ENCODE measurements at regions not wholly inside any gene's neighbourhood (a gene's known extent, or its start where the extent isn't known, plus 50 kb on each side); places are given as distances from the start of the nearest gene placed in this dataset.

DNA sequence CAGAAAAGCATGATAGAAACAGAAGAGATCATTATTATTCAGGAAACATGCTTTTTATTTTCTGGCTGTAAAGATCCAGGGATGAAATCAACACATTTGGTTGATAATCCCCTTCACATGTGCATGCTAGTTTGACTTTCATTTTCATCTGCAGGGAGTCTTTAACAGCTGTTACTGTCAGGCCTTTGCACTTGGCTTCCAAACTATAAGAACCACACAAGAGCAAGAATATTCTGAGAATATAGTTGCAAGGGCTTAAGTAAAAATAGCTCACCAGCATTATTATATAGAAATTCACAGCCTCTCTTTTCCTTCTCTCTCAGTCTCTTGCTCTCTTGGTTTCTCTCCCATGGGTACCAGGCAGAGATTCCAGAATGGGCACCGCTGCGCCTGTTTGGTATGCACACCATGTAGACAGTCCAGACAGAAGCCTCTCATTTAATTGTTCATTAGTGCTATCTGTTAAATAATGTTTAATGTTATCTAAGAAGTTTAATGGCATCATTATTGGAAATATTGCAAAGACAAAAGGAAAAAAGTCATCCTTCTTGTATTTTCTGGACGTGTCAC is 622.3 kb upstream of the PLXNA2 start:
- H3K27ac ChIP-seq = no peak overlapping the region
- TF ChIP-seq, protein P1, sequence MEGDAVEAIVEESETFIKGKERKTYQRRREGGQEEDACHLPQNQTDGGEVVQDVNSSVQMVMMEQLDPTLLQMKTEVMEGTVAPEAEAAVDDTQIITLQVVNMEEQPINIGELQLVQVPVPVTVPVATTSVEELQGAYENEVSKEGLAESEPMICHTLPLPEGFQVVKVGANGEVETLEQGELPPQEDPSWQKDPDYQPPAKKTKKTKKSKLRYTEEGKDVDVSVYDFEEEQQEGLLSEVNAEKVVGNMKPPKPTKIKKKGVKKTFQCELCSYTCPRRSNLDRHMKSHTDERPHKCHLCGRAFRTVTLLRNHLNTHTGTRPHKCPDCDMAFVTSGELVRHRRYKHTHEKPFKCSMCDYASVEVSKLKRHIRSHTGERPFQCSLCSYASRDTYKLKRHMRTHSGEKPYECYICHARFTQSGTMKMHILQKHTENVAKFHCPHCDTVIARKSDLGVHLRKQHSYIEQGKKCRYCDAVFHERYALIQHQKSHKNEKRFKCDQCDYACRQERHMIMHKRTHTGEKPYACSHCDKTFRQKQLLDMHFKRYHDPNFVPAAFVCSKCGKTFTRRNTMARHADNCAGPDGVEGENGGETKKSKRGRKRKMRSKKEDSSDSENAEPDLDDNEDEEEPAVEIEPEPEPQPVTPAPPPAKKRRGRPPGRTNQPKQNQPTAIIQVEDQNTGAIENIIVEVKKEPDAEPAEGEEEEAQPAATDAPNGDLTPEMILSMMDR (IDR thresholded peaks at IDR 0.05) = no peak
- TF ChIP-seq EP300 (IDR thresholded peaks at IDR 0.05) (no peak), POLR2A (IDR thresholded peaks at IDR 0.05) (no peak), POLR2AphosphoS5 (IDR thresholded peaks at IDR 0.05) (no peak)
- H3K36me3 ChIP-seq = no peaks in the 10 kb centered on the region
- ATAC-seq = no peak
- H3K4me3 ChIP-seq = no peak overlapping the region
- H3K4me1 ChIP-seq = no peaks in the 10 kb centered on the region
- 82% methylated on average over 3 of the region's 3 CpGs for WGBS, 2 donors (ENCODE audit: low coverage in 1 of 2)
- H3K9me3 ChIP-seq = no peaks in the 10 kb centered on the region
- no peaks in the 10 kb centered on the region for H3K27me3 ChIP-seq

DNA sequence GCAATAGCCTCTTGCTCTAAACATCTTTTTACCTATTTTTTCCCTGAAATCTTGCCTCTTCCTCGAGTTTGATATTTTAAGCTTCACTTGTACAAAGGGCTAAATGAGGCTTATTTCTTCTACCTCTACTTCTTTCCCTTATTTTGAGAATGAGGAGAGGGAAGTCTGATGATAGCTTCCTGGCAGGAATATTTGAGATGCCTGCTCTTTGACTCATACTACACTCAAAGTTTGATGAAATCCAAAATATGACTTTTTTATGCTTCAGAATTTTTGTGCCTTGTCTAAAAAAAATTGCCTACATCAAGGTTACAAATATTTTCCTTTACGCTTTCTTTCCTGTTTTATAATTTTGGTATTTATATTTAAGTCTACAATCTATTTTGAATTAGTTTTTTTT is 624.4 kb upstream of the PLXNA2 start:
- no peaks in the 10 kb centered on the region for H3K27me3 ChIP-seq
- TF ChIP-seq EP300 (IDR thresholded peaks at IDR 0.05) (no peak), POLR2AphosphoS5 (IDR thresholded peaks at IDR 0.05) (no peak), POLR2A (IDR thresholded peaks at IDR 0.05) (no peak)
- TF ChIP-seq, protein P1 (IDR thresholded peaks at IDR 0.05) = no peak
- H3K36me3 ChIP-seq = no peaks in the 10 kb centered on the region
- WGBS, 2 donors (ENCODE audit: low coverage in 1 of 2) = 53 to 68% methylated on average over 2 of the region's 2 CpGs
- no peak overlapping the region for H3K27ac ChIP-seq
- no peak for ATAC-seq
- H3K4me1 ChIP-seq = no peaks in the 10 kb centered on the region
- H3K4me3 ChIP-seq = no peak overlapping the region
- H3K9me3 ChIP-seq = no peaks in the 10 kb centered on the region

DNA sequence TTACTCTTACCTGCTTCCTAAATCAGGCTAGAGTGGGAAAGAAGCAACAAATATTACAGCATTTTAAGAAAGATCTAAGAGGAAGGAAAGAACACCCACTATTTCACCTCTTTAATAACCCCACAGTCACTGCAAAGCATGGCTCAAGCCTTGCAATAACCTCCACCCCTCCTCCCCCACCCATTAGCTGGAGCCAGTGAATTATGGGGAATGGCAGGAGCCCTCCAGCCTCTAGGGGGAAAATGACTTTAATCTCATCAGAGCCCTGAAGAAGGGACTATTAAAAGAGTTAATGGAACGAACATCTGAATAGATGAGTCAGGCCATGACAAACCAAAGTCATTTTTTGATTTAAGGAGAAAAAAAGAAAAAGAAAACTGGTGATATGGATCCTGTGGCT is 630.7 kb upstream of the PLXNA2 start:
- ATAC-seq = no peak
- no peak for TF ChIP-seq POLR2A (IDR thresholded peaks at IDR 0.05)
- TF ChIP-seq POLR2AphosphoS5 (IDR thresholded peaks at IDR 0.05) = no peak
- 71% methylated on average over 1 of the region's 1 CpG; no CpG with 5 or more reads in 1 of the 2 donors for WGBS, 2 donors (ENCODE audit: low coverage in 1 of 2)

DNA sequence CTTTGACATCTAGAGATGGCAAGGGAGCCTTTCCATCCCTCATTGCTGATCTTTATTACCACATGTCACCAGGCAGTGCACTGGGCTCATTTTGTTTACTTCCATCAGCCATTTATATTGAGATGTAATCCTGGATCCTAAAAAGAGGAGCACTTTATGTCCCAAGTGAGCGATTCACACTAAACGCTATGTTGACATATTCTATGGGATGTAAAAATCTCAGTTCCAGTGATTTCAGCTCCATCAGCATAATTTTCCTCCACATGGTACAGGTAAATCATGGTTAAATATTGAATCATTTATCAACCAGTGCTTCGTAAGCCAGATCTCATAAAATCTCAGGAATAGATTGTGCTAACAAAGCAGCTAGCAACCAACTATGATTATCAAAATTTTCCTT is 634.8 kb upstream of the PLXNA2 start:
- TF ChIP-seq POLR2A (IDR thresholded peaks at IDR 0.05) = no peak
- no peak for TF ChIP-seq EP300 (IDR thresholded peaks at IDR 0.05)
- no peak for TF ChIP-seq POLR2AphosphoS5 (IDR thresholded peaks at IDR 0.05)
- TF ChIP-seq, protein P1 (IDR thresholded peaks at IDR 0.05) = no peak
- no peaks in the 10 kb centered on the region for H3K4me1 ChIP-seq
- 73 to 89% methylated on average over 3 of the region's 3 CpGs for WGBS, 2 donors (ENCODE audit: low coverage in 1 of 2)
- no peak for ATAC-seq
- no peaks in the 10 kb centered on the region for H3K9me3 ChIP-seq
- H3K4me3 ChIP-seq = no peak overlapping the region
- H3K36me3 ChIP-seq = no peaks in the 10 kb centered on the region
- H3K27ac ChIP-seq = no peak overlapping the region
- no peaks in the 10 kb centered on the region for H3K27me3 ChIP-seq

More for the DNA sequence above, 630.7 kb upstream of the PLXNA2 start:
- no peaks in the 10 kb centered on the region for H3K4me1 ChIP-seq
- no peak overlapping the region for H3K27ac ChIP-seq
- H3K36me3 ChIP-seq = no peaks in the 10 kb centered on the region
- H3K27me3 ChIP-seq = no peaks in the 10 kb centered on the region
- no peaks in the 10 kb centered on the region for H3K9me3 ChIP-seq
- no peak overlapping the region for H3K4me3 ChIP-seq

DNA sequence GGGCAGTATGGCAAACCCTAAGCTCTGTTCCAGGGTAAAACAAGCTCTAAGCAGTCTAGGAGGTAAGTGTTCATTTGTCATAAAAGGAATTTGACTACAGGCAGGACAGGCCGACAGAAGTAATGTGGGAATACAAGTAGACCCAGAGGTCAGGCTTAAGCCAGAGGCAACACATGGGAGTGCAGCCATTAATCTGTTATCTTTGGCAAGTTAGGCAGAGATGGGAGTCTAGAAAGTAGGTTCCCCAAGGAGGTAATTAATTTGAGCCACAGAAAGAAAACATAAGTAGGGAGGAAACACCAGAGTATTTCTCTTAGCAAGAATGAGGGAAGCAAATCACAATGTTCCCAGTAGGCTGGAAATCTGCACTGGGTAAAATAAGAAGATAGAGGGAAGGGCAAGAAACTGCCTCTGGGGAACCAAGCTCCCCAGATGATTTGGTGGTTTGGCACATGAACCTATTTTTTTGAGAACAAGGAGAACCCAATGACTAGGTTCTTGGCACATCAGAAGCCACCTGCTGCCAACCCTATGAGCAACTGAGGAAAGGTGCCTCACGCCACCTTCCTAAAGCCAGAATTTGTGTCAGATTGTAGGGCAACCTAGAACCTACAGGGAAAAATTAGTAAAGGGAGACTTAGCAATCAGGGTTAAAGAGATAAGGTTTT is 636.4 kb upstream of the PLXNA2 start:
- H3K36me3 ChIP-seq = no peaks in the 10 kb centered on the region
- no peak overlapping the region for H3K4me3 ChIP-seq
- TF ChIP-seq POLR2AphosphoS5 (IDR thresholded peaks at IDR 0.05) (no peak), POLR2A (IDR thresholded peaks at IDR 0.05) (no peak), EP300 (IDR thresholded peaks at IDR 0.05) (no peak)
- TF ChIP-seq, protein P1 (IDR thresholded peaks at IDR 0.05) = no peak
- WGBS, 2 donors (ENCODE audit: low coverage in 1 of 2) = 20 to 46% methylated on average over 1 to 2 of the region's 2 CpGs
- no peaks in the 10 kb centered on the region for H3K4me1 ChIP-seq
- H3K9me3 ChIP-seq = no peaks in the 10 kb centered on the region
- no peak overlapping the region for H3K27ac ChIP-seq
- no peak for ATAC-seq
- no peaks in the 10 kb centered on the region for H3K27me3 ChIP-seq
